Adipocyte (in vitro differentiated cells): ENCODE measurements at regions not wholly inside any gene's neighbourhood (a gene's known extent, or its start where the extent isn't known, plus 50 kb on each side); places are given as distances from the start of the nearest gene placed in this dataset.
"Not testable (repeated sequence)": the region's sequence is repeated elsewhere in the genome, so short reads cannot be mapped to it uniquely, and the experiment has no call there.

Experiments
- DNase-seq: peaks from one replicate; pipeline ENCODE4 v3.0.0-alpha.2; 2015; ENCODE audit warnings: low read depth
- H3K27me3 ChIP-seq: replicated peaks from 2 replicates; pipeline ENCODE4 v1.7.0; 2013; ENCODE audit warnings: mild to moderate bottlenecking, low read length, moderate library complexity; ENCODE audit not compliant: control insufficient read depth, insufficient read depth
- H3K36me3 ChIP-seq: 2 replicates; pipeline ENCODE4 v1.7.0; 2013; ENCODE audit warnings: low read length, mild to moderate bottlenecking, moderate library complexity; ENCODE audit not compliant: control insufficient read depth, insufficient read depth, severe bottlenecking
- H3K4me1 ChIP-seq: 2 replicates; pipeline ENCODE4 v1.7.0; 2013; ENCODE audit warnings: mild to moderate bottlenecking, low read length, moderate library complexity; ENCODE audit not compliant: control insufficient read depth, insufficient read depth
- H3K4me3 ChIP-seq: 2 replicates; pipeline ENCODE4 v1.7.0; 2013; ENCODE audit warnings: mild to moderate bottlenecking, low read length, moderate library complexity
- H3K9ac ChIP-seq: 2 replicates; pipeline ENCODE4 v1.7.0; 2013; ENCODE audit warnings: mild to moderate bottlenecking, low read length, moderate library complexity
- H3K9me3 ChIP-seq: 2 replicates; pipeline ENCODE4 v1.7.0; 2013; ENCODE audit warnings: mild to moderate bottlenecking, low read length, moderate library complexity; ENCODE audit not compliant: control insufficient read depth

GRCh38 chr3:22691407-22691806 is 511.7 kb upstream of the UBE2E2 start:
- H3K4me1 ChIP-seq: no peaks in the 10 kb centered on the region
- no peaks in the 10 kb centered on the region for H3K36me3 ChIP-seq
- H3K27me3 ChIP-seq: no peaks in the 10 kb centered on the region
- H3K4me3 ChIP-seq: no peak overlapping the region
- no peaks in the 10 kb centered on the region for H3K9me3 ChIP-seq
- DNase-seq: no peak
- no peak overlapping the region for H3K9ac ChIP-seq

DNA sequence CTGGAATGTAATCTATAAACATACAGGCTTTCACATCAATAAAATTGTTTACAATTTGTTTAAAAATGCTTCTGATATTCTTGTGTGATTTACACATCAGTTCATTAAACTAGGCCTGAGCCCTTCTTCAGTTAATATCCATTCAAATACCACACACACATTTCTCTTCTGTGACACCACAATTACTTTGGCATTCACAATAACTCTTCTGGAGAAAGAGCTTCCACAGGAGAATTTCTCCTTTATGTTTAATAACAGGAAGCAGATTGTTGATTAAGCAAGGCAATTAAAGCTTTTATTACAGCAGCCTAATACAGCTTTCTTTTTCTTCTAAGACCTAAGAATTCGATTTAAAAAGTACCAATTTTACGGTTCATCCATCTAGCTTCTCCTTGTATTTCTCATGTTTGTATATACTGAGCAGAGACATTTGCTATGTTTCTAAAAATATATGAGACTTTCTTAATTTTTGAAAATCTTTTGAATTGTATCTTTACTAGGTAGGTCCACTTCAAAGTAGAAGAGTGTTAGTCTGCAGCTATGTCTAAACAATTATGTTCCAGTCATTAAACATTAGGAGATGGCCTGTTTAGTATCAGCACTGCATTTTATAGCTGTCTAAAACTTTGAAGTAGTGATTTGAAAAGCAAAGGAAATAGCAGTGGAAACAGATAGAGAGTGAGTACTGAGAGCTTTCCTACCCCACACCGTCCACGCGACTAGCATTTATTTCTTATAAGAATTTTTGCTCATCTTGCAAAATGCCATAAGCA is 511.1 kb upstream of the UBE2E2 start:
- no peaks in the 10 kb centered on the region for H3K4me1 ChIP-seq
- H3K9ac ChIP-seq: no peak overlapping the region
- no peak for DNase-seq
- H3K27me3 ChIP-seq: no peaks in the 10 kb centered on the region
- H3K9me3 ChIP-seq: no peaks in the 10 kb centered on the region
- H3K4me3 ChIP-seq: no peak overlapping the region
- H3K36me3 ChIP-seq: no peaks in the 10 kb centered on the region

DNA sequence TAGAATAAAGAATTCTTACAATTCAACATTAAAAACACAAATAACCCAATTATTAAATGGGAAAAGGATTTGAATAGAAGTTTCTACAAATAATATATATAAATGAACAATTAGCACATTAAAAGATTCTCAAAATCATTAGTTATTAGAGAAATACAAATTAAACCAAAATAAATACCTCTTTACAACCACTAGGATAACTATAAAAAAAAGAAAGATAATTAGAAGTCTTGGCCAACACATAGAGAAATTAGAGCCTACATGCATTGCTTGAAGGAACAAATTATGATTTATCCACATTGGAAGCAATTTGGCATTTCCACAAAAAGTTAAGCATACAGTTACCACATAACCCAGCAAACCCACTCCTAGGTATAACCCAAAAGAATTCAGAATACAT is 502.3 kb upstream of the UBE2E2 start:
- Histone ChIP-seq H3K9me3 (no peaks in the 10 kb centered on the region), H3K27me3 (no peaks in the 10 kb centered on the region), H3K4me3 (no peak overlapping the region), H3K36me3 (no peaks in the 10 kb centered on the region), H3K9ac (no peak overlapping the region), H3K4me1 (no peaks in the 10 kb centered on the region)
- DNase-seq: no peak

DNA sequence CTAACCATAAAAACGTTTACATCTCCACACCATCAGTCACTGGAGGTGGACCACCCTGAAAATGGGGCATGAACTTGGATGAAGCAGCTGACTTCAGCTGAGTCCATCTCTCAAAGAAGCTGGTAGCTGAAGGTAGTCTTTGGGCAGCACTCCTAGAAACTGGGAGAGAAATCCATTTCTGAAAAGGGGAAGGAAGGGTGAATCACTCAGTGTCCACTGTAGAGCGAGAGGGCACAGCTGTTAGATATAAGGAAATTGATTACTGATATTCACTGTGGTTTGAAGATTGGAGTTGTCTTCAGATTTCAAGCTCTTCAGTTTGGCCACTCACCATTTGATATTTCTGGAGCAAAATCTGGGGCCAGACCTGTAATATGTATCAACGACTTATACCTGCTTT is 499.0 kb upstream of the UBE2E2 start:
- Histone ChIP-seq H3K4me1 (no peaks in the 10 kb centered on the region), H3K9me3 (peaks cover 10% of the 10 kb centered on the region)
- no peak for DNase-seq

DNA sequence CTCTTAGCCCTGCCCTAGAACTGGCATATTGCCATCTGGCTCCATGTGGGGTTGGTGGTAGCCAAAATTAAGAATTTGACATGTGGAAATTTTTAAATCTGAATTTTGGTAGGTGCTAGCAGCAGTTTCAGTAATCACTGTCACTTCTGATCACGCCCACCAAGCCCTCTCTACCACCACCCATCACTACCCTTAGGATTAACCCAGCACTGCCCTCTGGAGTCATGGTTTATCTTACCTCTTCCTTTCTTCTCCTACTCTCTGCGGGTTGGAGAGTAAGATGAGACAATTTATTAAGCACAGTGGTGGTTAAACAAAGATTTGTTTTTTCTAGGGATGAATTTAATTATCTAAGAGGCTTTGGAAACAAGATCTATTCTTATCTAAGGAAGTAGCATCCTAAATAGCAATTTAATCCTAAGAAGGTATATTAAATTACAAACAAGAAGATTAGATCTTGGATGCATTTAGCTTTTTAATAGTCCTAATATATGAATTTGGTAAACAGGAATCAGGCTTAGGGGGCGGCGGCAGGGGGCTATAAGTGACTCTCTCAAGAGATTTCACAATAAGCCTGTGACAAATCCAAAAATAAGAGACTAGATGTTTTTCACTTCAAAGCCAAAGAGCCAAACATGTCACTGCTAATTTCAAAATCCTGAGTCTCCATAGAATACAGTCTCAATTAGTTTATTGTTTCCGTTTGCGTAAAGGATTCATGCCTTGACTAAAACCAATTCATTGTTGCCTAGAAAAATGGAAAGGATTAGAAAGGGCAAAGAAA is 498.4 kb upstream of the UBE2E2 start:
- Histone ChIP-seq H3K27me3 (no peaks in the 10 kb centered on the region), H3K9me3 (peaks cover 10% of the 10 kb centered on the region), H3K4me3 (no peak overlapping the region), H3K9ac (no peak overlapping the region), H3K4me1 (no peaks in the 10 kb centered on the region), H3K36me3 (no peaks in the 10 kb centered on the region)
- no peak for DNase-seq

More for the DNA sequence above, 499.0 kb upstream of the UBE2E2 start:
- Histone ChIP-seq H3K36me3 (no peaks in the 10 kb centered on the region), H3K4me3 (no peak overlapping the region), H3K27me3 (no peaks in the 10 kb centered on the region), H3K9ac (no peak overlapping the region)

- not testable (repeated sequence) for H3K9ac ChIP-seq, H3K36me3 ChIP-seq, H3K27me3 ChIP-seq, H3K4me3 ChIP-seq, H3K4me1 ChIP-seq, DNase-seq, H3K9me3 ChIP-seq
These were observed 496.2 kb upstream of the UBE2E2 start for GRCh38 chr3:22706922-22707321.

GRCh38 chr3:22713936-22714335 is 489.2 kb upstream of the UBE2E2 start:
- no peak overlapping the region for H3K4me3 ChIP-seq
- no peaks in the 10 kb centered on the region for H3K27me3 ChIP-seq
- H3K9ac ChIP-seq: no peak overlapping the region
- peaks cover 2% of the 10 kb centered on the region for H3K9me3 ChIP-seq
- no peaks in the 10 kb centered on the region for H3K36me3 ChIP-seq
- peaks cover 9% of the 10 kb centered on the region for H3K4me1 ChIP-seq
- DNase-seq: peak; percentile 79

- no peak for DNase-seq
- Histone ChIP-seq H3K27me3 (no peaks in the 10 kb centered on the region), H3K9ac (no peak overlapping the region), H3K9me3 (peaks cover 5% of the 10 kb centered on the region), H3K4me1 (peaks cover 9% of the 10 kb centered on the region), H3K4me3 (no peak overlapping the region), H3K36me3 (no peaks in the 10 kb centered on the region)
These were observed 488.4 kb upstream of the UBE2E2 start for GRCh38 chr3:22714749-22715148.

DNA sequence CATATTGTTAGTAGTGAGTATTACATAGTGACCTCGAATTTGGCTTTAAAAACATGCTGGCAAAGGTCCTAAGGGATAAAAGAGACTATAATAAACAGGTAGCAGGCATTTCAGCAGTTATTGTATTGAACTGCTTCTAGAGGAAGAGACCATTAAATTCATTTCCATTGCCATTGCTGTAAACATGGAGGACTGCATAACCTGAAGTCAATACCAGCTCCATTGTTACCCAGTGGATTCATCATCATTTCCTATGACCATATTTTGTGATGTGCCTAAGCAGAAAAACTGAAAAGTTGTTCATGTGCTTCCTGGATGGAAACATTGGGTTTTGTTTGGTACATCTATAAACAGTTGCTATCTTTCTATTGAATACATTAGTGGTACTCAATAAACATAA is 482.5 kb upstream of the UBE2E2 start:
- Histone ChIP-seq H3K36me3 (no peaks in the 10 kb centered on the region), H3K27me3 (no peaks in the 10 kb centered on the region), H3K4me1 (no peaks in the 10 kb centered on the region), H3K4me3 (no peak overlapping the region), H3K9me3 (peaks cover 5% of the 10 kb centered on the region), H3K9ac (no peak overlapping the region)
- DNase-seq: no peak

GRCh38 chr3:22724420-22724819 is 478.7 kb upstream of the UBE2E2 start:
- H3K27me3 ChIP-seq: no peaks in the 10 kb centered on the region
- H3K9ac ChIP-seq: no peak overlapping the region
- no peak for DNase-seq
- no peaks in the 10 kb centered on the region for H3K9me3 ChIP-seq
- no peak overlapping the region for H3K4me3 ChIP-seq
- H3K36me3 ChIP-seq: no peaks in the 10 kb centered on the region
- no peaks in the 10 kb centered on the region for H3K4me1 ChIP-seq

DNA sequence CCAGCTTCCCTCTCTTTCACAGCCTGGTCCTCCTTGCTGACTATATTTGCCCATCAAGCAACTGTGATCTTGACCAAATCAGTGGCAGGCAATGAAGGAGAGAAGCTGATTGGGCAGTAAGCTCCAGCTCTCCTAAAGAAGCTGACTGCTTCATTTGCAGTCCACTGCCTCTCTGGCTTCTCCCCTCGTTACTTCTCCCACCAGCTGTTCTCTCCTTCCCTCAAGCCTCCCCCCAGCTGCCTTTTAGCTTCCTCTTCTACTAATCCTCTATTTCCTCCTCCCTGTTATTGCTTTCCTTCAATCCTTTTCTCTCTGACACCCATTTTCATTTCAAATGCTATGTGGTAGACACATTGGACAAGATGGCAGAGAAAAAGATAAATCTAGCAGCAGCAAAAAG is 474.7 kb upstream of the UBE2E2 start:
- Histone ChIP-seq H3K27me3 (no peaks in the 10 kb centered on the region), H3K4me3 (no peak overlapping the region), H3K9me3 (no peaks in the 10 kb centered on the region), H3K4me1 (peaks cover 10% of the 10 kb centered on the region), H3K36me3 (no peaks in the 10 kb centered on the region), H3K9ac (no peak overlapping the region)
- DNase-seq: no peak
